ENCODE measurements at regions not wholly inside any gene's neighbourhood (a gene's known extent, or its start where the extent isn't known, plus 50 kb on each side); places are given as distances from the start of the nearest gene placed in this dataset.

GRCh38 chr2:8078705-8079104 lies 603.2 kb upstream of the ID2 start:
- intact Hi-C loops (cut with DNase I) = no loop called here
- 96 to 97% (median 97%) methylated on average over 2 of the region's 2 CpGs for WGBS, 4 donors
- Histone ChIP-seq H3K4me3 (no peak overlapping the region), H3K9me3 (peaks cover 0 to 4% (median 0%) of the 10 kb centered on the region in 12 donors), H3K4me1 (peaks cover 0 to 4% (median 0%) of the 10 kb centered on the region in 12 donors), H3K27me3 (no peaks in the 10 kb centered on the region), H3K27ac (no peak overlapping the region), H3K36me3 (no peaks in the 10 kb centered on the region)
- DNase-seq (no peak), ATAC-seq (no peak)
- TF ChIP-seq, protein P1, sequence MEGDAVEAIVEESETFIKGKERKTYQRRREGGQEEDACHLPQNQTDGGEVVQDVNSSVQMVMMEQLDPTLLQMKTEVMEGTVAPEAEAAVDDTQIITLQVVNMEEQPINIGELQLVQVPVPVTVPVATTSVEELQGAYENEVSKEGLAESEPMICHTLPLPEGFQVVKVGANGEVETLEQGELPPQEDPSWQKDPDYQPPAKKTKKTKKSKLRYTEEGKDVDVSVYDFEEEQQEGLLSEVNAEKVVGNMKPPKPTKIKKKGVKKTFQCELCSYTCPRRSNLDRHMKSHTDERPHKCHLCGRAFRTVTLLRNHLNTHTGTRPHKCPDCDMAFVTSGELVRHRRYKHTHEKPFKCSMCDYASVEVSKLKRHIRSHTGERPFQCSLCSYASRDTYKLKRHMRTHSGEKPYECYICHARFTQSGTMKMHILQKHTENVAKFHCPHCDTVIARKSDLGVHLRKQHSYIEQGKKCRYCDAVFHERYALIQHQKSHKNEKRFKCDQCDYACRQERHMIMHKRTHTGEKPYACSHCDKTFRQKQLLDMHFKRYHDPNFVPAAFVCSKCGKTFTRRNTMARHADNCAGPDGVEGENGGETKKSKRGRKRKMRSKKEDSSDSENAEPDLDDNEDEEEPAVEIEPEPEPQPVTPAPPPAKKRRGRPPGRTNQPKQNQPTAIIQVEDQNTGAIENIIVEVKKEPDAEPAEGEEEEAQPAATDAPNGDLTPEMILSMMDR (IDR thresholded peaks at IDR 0.05) = no peak
- no peak for TF ChIP-seq POLR2A (IDR thresholded peaks at IDR 0.05)

DNA sequence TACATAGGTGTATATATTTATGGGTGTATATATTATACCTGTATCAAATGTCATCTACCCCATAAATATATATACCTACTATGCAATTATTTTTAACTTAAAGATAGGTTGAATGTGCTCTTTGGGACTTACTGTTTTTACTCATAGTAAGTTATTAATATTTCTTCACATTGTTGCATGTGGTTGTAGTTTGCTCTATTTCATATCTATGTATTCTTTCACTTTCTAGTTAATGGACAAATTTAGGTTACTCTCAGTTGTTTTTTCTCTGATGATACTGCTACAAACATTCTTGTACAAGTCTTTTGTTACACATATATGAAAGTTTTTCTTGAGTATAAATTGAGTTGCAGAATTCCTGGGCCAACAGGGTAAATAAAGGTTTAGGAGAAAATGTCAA lies 601.8 kb upstream of the ID2 start:
- DNase-seq = no peak
- no peak overlapping the region for H3K4me3 ChIP-seq
- intact Hi-C loops (cut with DNase I) = no loop called here
- TF ChIP-seq, protein P1 (IDR thresholded peaks at IDR 0.05) = no peak
- TF ChIP-seq POLR2A (IDR thresholded peaks at IDR 0.05) = no peak
- peaks cover 0 to 4% (median 0%) of the 10 kb centered on the region in 12 donors for H3K4me1 ChIP-seq
- no peaks in the 10 kb centered on the region for H3K36me3 ChIP-seq
- H3K27me3 ChIP-seq = no peaks in the 10 kb centered on the region
- peaks cover 0 to 4% (median 0%) of the 10 kb centered on the region in 12 donors for H3K9me3 ChIP-seq
- ATAC-seq = no peak
- H3K27ac ChIP-seq = no peak overlapping the region

DNA sequence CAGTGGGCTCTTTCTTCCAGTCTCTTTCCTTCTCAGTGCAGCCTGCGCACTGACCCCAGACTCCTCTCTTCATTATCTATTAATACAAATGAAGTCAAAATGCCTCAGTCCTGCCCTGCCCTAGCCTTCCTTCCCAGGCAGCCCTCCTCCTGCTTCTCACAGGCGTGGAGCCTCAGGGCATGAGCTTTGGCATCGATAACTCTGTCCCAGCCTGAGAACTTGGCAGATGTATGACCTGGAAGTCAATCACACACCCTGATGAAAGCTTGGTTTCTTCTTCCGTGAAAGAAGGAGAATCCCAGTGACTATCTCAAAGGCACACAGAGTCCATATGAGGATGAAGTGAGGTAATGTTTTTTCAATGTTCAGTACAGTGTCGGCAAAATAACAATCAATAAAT lies 600.7 kb upstream of the ID2 start:
- no peak for DNase-seq
- TF ChIP-seq, protein P1 (IDR thresholded peaks at IDR 0.05) = no peak
- TF ChIP-seq POLR2A (IDR thresholded peaks at IDR 0.05) = no peak
- Histone ChIP-seq H3K4me3 (no peak overlapping the region), H3K4me1 (peaks cover 0 to 4% (median 0%) of the 10 kb centered on the region in 12 donors), H3K9me3 (peaks cover 0 to 4% (median 0%) of the 10 kb centered on the region in 12 donors), H3K36me3 (no peaks in the 10 kb centered on the region), H3K27ac (no peak overlapping the region), H3K27me3 (peaks cover 0 to 3% (median 0%) of the 10 kb centered on the region in 9 donors)
- intact Hi-C loops (cut with DNase I) = no loop called here
- WGBS, 4 donors = 90 to 95% (median 91%) methylated on average over 5 of the region's 5 CpGs
- no peak for ATAC-seq

- H3K36me3 ChIP-seq = no peaks in the 10 kb centered on the region
- peaks cover 0 to 3% (median 0%) of the 10 kb centered on the region in 9 donors for H3K27me3 ChIP-seq
- no peaks in the 10 kb centered on the region for H3K9me3 ChIP-seq
- no peak for ATAC-seq
- no peak overlapping the region for H3K4me3 ChIP-seq
- H3K4me1 ChIP-seq = no peaks in the 10 kb centered on the region
- 92 to 96% (median 93%) methylated on average over 4 of the region's 4 CpGs for WGBS, 4 donors
- DNase-seq = no peak
- no peak for TF ChIP-seq POLR2A (IDR thresholded peaks at IDR 0.05)
- TF ChIP-seq, protein P1 (IDR thresholded peaks at IDR 0.05) = no peak
- intact Hi-C loops (cut with DNase I) = no loop called here
- no peak overlapping the region for H3K27ac ChIP-seq
Measured at GRCh38 chr2:8082840-8083239, 599.0 kb upstream of the ID2 start.

All from heart left ventricle (tissue), 16 donors.